Liver (tissue), 8 donors: ENCODE measurements at regions not wholly inside any gene's neighbourhood (a gene's known extent, or its start where the extent isn't known, plus 50 kb on each side); places are given as distances from the start of the nearest gene placed in this dataset.

ENCODE experiments used
- DNase-seq: peaks from one replicate; pipeline ENCODE4 v3.0.0-alpha.2; 2017; ENCODE audit warnings: low spot score
- H3K27ac ChIP-seq, 2 donors: one replicate each; pipeline ENCODE4 v1.7.0; 2013; ENCODE audit warnings: inconsistent platforms in 2 of 2, low read length in 2 of 2, control low read depth in 1 of 2, low read depth in 1 of 2, mild to moderate bottlenecking in 1 of 2
- H3K27me3 ChIP-seq, 4 donors: one replicate each; pipeline versions ENCODE4 v1.6.1 to v1.7.0; 2013; ENCODE audit warnings: low read length in 3 of 4, inconsistent platforms in 1 of 4, mild to moderate bottlenecking in 1 of 4, moderate library complexity in 1 of 4; ENCODE audit not compliant: control insufficient read depth in 4 of 4, insufficient read depth in 4 of 4
- H3K36me3 ChIP-seq, 4 donors: one replicate each; pipeline versions ENCODE4 v1.6.1 to v1.7.0; 2013; ENCODE audit warnings: low read length in 3 of 4, mild to moderate bottlenecking in 3 of 4, low read depth in 1 of 4, moderate library complexity in 1 of 4; ENCODE audit not compliant: control insufficient read depth in 4 of 4, insufficient read depth in 3 of 4
- H3K4me1 ChIP-seq, 4 donors: one replicate each; pipeline versions ENCODE4 v1.6.1 to v1.7.0; 2013; ENCODE audit warnings: low read length in 3 of 4, mild to moderate bottlenecking in 3 of 4, moderate library complexity in 1 of 4; ENCODE audit not compliant: control insufficient read depth in 4 of 4, insufficient read depth in 4 of 4
- H3K4me3 ChIP-seq, 3 donors: one replicate each; pipeline versions ENCODE4 v1.6.1 to v1.7.0; 2013; ENCODE audit warnings: low read length in 3 of 3, control low read depth in 1 of 3, low read depth in 1 of 3, mild to moderate bottlenecking in 1 of 3
- H3K9ac ChIP-seq, 2 donors: one replicate each; pipeline ENCODE4 v1.7.0; 2013; ENCODE audit warnings: low read length in 2 of 2, mild to moderate bottlenecking in 2 of 2, moderate library complexity in 2 of 2, control low read depth in 1 of 2, low read depth in 1 of 2
- H3K9me3 ChIP-seq, 4 donors: one replicate each; pipeline versions ENCODE4 v1.6.1 to v1.7.0; 2013; ENCODE audit warnings: low read length in 3 of 4; ENCODE audit not compliant: control insufficient read depth in 4 of 4
- CTCF ChIP-seq: fragments of 150-350 bp; IDR thresholded peaks from 2 replicates; pipeline ENCODE4 v1.5.1; 2017; ENCODE audit warnings: improper control_type of control experiment, low read depth, low read length; ENCODE audit not compliant: missing input control
- EGR1 ChIP-seq, 2 donors: IDR thresholded peaks; 2 replicates each; pipeline ENCODE4 v1.6.1; 2016 to 2018; ENCODE audit warnings: antibody characterized with exemption in 2 of 2, low read depth in 2 of 2
- FOXA1 ChIP-seq: IDR thresholded peaks from 2 replicates; pipeline ENCODE4 v1.6.1; 2016; ENCODE audit warnings: antibody characterized with exemption
- FOXA2 ChIP-seq: IDR thresholded peaks from 2 replicates; pipeline ENCODE4 v1.6.1; 2016; ENCODE audit warnings: antibody characterized with exemption
- GABPA ChIP-seq, 2 donors: IDR thresholded peaks in 1 of 2; conservative IDR thresholded peaks in 1 of 2; 2 replicates each; pipeline ENCODE4 v1.6.1; 2016; ENCODE audit warnings: antibody characterized with exemption in 2 of 2, mild to moderate bottlenecking in 1 of 2, moderate library complexity in 1 of 2
- HNF4A ChIP-seq, 2 donors: conservative IDR thresholded peaks; 2 replicates each; pipeline ENCODE4 v1.6.1; 2016; ENCODE audit warnings: antibody characterized with exemption in 2 of 2, mild to moderate bottlenecking in 2 of 2
- HNF4G ChIP-seq: IDR thresholded peaks from 2 replicates; pipeline ENCODE4 v1.6.1; 2016; ENCODE audit warnings: antibody characterized with exemption
- JUND ChIP-seq, 2 donors: IDR thresholded peaks; 2 replicates each; pipeline ENCODE4 v1.6.1; 2016; ENCODE audit warnings: antibody characterized with exemption in 2 of 2
- MAX ChIP-seq: IDR thresholded peaks from 2 replicates; pipeline ENCODE4 v1.6.1; 2016; ENCODE audit warnings: antibody characterized with exemption
- NR2F2 ChIP-seq: IDR thresholded peaks from 2 replicates; pipeline ENCODE4 v1.6.1; 2016; ENCODE audit warnings: antibody characterized with exemption
- RAD21 ChIP-seq, 2 donors: IDR thresholded peaks; 2 replicates each; pipeline ENCODE4 v1.6.1; 2016; ENCODE audit warnings: antibody characterized with exemption in 2 of 2, mild to moderate bottlenecking in 2 of 2
- RXRA ChIP-seq, 2 donors: IDR thresholded peaks; 2 replicates each; pipeline ENCODE4 v1.6.1; 2017 to 2018; ENCODE audit warnings: antibody characterized with exemption in 2 of 2, mild to moderate bottlenecking in 1 of 2
- SP1 ChIP-seq: IDR thresholded peaks from 2 replicates; pipeline ENCODE4 v1.6.1; 2018; ENCODE audit warnings: antibody characterized with exemption, mild to moderate bottlenecking
- TAF1 ChIP-seq: conservative IDR thresholded peaks from 2 replicates; pipeline ENCODE4 v1.6.1; 2016; ENCODE audit warnings: antibody characterized with exemption, mild to moderate bottlenecking
- YY1 ChIP-seq: IDR thresholded peaks from 2 replicates; pipeline ENCODE4 v1.6.1; 2016; ENCODE audit warnings: antibody characterized with exemption, mild to moderate bottlenecking
- ZBTB33 ChIP-seq: IDR thresholded peaks from 2 replicates; pipeline ENCODE4 v1.6.1; 2016; ENCODE audit warnings: antibody characterized with exemption
- WGBS: extraction: QIAGEN DNeasy Blood & Tissue Kit; methylation state at CpG from one replicate; pipeline ENCODE4 v1.1.7; 2013; 5-methylcytosine and 5-hydroxymethylcytosine counted together
- TF ChIP-seq, protein P1 (sequence below): IDR thresholded peaks from 2 replicates; pipeline ENCODE4 v1.6.1; 2016; ENCODE audit warnings: antibody characterized with exemption
- TF ChIP-seq, protein P2 (sequence below): IDR thresholded peaks from 2 replicates; pipeline ENCODE4 v1.6.1; 2016; ENCODE audit warnings: antibody characterized with exemption, mild to moderate bottlenecking
- donor health status: healthy.
- donor health status: healthy.
- donor health status: healthy.
- donor health status: healthy.
- donor health status: healthy.

DNA sequence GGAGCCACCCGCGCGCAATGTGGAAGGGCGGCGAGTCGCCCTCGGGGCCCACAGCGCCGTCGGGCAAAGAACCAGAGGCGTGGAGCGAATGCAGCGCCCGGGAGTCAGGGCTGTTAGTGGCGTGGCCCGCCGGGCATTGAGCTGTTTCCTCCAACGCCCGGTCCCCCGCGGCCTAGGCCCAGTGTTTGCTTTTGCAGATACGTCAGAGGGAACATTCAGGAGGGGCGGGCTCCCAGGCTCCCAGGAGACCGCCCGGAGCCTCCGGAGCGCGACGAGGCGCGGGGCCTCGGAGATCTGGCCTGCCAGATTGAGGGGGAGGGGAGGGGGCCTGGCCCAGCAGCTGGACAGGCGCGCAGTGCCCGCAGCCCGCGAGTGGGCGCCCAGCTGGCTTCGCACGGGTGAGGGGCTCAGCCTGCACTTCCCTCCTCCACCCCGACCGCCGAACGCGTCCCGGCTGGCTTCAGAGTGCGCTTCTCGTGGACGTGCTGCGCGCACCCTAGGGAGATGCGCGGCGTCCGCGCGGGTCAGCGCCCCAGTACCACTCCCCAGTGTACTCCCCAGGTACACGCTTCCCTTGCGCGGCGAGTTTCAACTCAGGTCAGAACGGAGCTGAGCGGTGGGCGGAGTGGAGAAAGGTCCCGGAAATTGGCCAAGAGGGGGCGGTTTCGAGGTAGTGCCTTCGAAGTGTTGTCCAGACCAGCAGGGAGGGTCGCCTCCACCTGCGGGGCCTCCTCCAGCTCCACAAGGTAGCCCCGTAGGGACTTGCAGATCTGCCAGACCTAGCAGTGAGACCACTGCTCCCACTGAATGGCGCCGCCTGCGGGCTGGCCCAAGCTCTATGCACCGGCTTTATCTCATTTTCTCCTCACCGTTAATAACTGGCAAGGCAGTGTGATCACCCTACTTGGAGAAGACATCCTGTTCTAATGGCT lies 130.4 kb downstream of the TMEM174 start:
- TF ChIP-seq MAX: no peak
- TF ChIP-seq NR2F2: no peak
- TF ChIP-seq SP1: no peak
- no peak for TF ChIP-seq FOXA1
- TF ChIP-seq RXRA (IDR thresholded peaks at IDR 0.05): no peak
- TF ChIP-seq HNF4A (conservative IDR thresholded peaks at IDR 0.05): no peak
- TF ChIP-seq EGR1 (IDR thresholded peaks at IDR 0.05; ENCODE audit: low read depth in 2 of 2): no peak
- TF ChIP-seq YY1: no peak
- TF ChIP-seq HNF4G: no peak
- TF ChIP-seq RAD21 (IDR thresholded peaks at IDR 0.05): no peak
- TF ChIP-seq CTCF: no peak
- TF ChIP-seq, protein P1, sequence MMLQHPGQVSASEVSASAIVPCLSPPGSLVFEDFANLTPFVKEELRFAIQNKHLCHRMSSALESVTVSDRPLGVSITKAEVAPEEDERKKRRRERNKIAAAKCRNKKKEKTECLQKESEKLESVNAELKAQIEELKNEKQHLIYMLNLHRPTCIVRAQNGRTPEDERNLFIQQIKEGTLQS: no peak
- TF ChIP-seq FOXA2: no peak
- no peak for TF ChIP-seq TAF1
- no peak for TF ChIP-seq JUND (IDR thresholded peaks at IDR 0.05)
- Histone ChIP-seq H3K9ac (no peak overlapping the region), H3K4me1 (peaks cover 4 to 16% (median 10%) of the 10 kb centered on the region in 4 donors), H3K36me3 (no peaks in the 10 kb centered on the region), H3K27ac (no peak overlapping the region), H3K4me3 (no peak overlapping the region), H3K27me3 (peaks cover 5 to 27% (median 14%) of the 10 kb centered on the region in 4 donors), H3K9me3 (peaks cover 0 to 8% (median 0%) of the 10 kb centered on the region in 4 donors)
- 5% methylated on average over 77 of the region's 77 CpGs for whole genome bisulfite sequencing
- DNase-seq: no peak

- no peak overlapping the region for H3K9ac ChIP-seq
- TF ChIP-seq HNF4G (no peak), CTCF (no peak), FOXA1 (no peak), FOXA2 (no peak), JUND (IDR thresholded peaks at IDR 0.05) (no peak), NR2F2 (no peak), EGR1 (IDR thresholded peaks at IDR 0.05; ENCODE audit: low read depth in 2 of 2) (no peak), SP1 (no peak), GABPA (IDR thresholded peaks at IDR 0.05 in 1 of 2, conservative IDR thresholded peaks at IDR 0.05 in 1 of 2) (no peak), HNF4A (conservative IDR thresholded peaks at IDR 0.05) (no peak), TAF1 (no peak), ZBTB33 (no peak), RAD21 (IDR thresholded peaks at IDR 0.05) (no peak), MAX (no peak), RXRA (IDR thresholded peaks at IDR 0.05) (no peak), YY1 (no peak)
- TF ChIP-seq, protein P2, sequence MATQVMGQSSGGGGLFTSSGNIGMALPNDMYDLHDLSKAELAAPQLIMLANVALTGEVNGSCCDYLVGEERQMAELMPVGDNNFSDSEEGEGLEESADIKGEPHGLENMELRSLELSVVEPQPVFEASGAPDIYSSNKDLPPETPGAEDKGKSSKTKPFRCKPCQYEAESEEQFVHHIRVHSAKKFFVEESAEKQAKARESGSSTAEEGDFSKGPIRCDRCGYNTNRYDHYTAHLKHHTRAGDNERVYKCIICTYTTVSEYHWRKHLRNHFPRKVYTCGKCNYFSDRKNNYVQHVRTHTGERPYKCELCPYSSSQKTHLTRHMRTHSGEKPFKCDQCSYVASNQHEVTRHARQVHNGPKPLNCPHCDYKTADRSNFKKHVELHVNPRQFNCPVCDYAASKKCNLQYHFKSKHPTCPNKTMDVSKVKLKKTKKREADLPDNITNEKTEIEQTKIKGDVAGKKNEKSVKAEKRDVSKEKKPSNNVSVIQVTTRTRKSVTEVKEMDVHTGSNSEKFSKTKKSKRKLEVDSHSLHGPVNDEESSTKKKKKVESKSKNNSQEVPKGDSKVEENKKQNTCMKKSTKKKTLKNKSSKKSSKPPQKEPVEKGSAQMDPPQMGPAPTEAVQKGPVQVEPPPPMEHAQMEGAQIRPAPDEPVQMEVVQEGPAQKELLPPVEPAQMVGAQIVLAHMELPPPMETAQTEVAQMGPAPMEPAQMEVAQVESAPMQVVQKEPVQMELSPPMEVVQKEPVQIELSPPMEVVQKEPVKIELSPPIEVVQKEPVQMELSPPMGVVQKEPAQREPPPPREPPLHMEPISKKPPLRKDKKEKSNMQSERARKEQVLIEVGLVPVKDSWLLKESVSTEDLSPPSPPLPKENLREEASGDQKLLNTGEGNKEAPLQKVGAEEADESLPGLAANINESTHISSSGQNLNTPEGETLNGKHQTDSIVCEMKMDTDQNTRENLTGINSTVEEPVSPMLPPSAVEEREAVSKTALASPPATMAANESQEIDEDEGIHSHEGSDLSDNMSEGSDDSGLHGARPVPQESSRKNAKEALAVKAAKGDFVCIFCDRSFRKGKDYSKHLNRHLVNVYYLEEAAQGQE: no peak
- TF ChIP-seq, protein P1: no peak
- H3K27ac ChIP-seq: no peak overlapping the region
- peaks cover 7 to 18% (median 11%) of the 10 kb centered on the region in 4 donors for H3K4me1 ChIP-seq
- peaks cover 0 to 8% (median 0%) of the 10 kb centered on the region in 4 donors for H3K9me3 ChIP-seq
- H3K36me3 ChIP-seq: no peaks in the 10 kb centered on the region
- no peak overlapping the region for H3K4me3 ChIP-seq
- H3K27me3 ChIP-seq: peaks cover 5 to 30% (median 18%) of the 10 kb centered on the region in 4 donors
- 9% methylated on average over 9 of the region's 9 CpGs for WGBS
- DNase-seq: no peak
Observed at GRCh38 chr5:73302797-73303147, 129.8 kb downstream of the TMEM174 start.
